Amniotic epithelial cell (primary cell): ENCODE measurements at regions not wholly inside any gene's neighbourhood (a gene's known extent, or its start where the extent isn't known, plus 50 kb on each side); places are given as distances from the start of the nearest gene placed in this dataset.

Experiments used
- DNase-seq: peaks from one replicate; pipeline ENCODE4 v3.0.0-alpha.2; 2010; ENCODE audit warnings: low read depth

DNA sequence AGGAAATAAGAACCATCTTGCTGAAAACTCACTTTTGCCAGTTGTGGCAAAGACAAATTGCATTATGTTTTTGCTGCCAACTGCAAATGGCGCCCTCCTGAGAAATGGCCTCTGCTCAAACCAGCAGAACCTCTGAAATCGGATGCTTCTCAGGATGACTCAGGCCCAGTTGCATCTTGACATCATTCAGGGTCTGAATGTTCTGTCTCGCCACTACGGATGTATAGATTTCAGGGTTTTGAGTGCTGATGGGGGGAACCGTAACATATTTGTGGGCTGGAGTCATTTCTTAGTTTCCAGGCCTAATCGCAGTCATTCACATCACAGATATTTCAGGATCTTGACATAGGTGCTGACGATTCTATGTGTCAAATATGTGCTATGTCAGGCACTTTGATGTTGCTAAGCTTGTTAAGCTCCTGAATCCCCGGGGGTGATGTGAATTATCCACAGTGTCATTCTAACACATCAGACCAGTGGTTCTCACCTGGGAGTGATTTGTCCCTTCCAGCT, 207.1 kb downstream of the NFATC2 start:
- DNase-seq: peak; percentile 99

DNA sequence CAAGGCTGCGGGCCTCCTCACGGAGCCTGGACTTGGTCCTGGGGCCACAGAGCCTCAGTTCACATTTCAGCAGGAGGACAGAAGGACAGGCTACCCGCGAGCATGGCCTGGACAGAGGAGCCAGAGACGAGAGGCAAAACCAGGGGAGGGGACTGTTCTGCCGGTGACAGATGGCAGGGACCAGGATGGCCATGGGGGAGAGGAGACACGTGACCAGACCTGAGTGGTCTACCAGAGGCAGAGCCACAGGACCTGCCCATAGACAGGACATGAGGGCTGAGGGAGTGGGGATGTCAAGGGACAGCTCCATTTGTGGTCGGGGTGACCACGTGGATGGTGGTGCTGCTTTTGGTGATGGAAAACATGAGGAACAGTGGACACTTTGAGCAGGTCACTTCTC, 207.9 kb downstream of the NFATC2 start:
- no peak for DNase-seq

DNA sequence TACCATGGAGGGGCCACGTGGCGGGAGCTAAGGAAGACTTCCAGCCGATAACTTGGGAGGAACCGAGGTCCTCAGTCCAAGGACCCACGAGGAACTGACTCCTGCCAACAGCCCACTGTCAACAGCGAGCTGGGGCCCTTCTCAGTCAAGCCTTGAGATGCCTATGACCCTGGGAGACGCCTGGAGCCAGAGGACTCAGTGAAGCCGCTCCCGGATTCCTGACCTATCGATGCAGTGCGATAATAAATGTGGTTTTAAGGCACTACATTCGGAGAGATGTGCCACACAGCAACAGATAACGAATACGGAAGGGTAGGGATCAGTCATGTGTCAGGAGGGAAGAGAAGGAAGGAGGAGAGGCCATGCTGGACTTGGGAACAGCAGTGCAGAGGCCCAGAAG, 208.5 kb downstream of the NFATC2 start:
- DNase-seq: no peak

DNA sequence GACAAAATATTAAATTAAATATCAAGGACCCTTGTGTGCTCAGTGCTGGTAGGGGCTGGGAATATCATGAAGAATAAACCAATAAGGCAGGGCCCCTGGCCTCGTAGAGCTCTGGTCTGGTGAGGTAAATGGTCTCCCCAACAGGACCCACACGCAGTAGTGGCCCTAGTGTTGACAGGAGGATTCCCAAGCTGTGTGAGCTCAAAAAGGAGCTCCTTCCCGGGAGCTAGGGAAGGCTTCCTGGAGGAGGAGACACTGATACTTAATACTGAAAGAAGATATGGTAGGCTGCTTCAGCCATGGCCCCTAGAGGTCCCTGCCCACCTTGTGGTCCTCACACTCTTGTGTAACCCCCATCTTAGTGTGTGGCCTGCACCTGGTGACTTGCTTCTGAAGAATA, 209.1 kb downstream of the NFATC2 start:
- no peak for DNase-seq

DNA sequence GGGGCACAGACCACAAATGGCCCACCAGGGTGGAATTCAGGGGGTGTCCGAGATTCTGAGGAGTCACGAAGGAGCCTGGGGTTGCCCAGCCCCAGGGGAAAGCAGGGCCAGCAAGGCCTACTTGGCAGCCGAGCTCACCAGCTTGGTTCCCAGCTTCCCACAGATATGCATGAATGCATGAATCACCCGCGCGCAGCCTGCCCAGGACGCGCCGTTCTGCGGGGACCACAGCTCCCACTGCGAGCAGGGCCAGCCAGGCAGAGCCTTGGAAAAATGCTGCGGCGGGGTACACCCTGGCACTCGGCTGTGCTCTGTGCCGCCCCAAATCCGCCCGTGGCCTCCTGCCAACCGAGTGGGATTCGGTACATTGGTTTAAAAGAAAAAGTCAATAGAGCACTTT, 211.0 kb downstream of the NFATC2 start:
- peak; percentile 63 for DNase-seq

DNA sequence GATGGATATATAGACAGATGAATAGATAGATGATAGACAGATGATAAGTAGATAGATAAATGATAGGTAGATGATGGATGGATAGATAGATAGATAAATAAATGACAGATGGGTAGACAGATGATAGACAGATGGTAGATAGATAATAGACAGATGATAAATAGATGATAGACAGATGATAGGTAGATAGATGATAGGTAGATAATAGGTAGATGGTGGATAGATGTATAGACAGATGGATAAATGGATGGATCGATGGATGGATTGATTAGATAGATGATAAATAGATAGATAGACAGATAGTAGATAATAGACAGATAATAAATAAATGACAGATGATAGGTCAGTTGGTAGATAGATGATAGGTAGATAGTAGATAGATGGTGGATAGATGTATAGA, 212.7 kb downstream of the NFATC2 start:
- no peak for DNase-seq

- DNase-seq: peak; percentile 87
Measured at GRCh38 chr20:51327251-51327841, 215.2 kb downstream of the NFATC2 start.

DNA sequence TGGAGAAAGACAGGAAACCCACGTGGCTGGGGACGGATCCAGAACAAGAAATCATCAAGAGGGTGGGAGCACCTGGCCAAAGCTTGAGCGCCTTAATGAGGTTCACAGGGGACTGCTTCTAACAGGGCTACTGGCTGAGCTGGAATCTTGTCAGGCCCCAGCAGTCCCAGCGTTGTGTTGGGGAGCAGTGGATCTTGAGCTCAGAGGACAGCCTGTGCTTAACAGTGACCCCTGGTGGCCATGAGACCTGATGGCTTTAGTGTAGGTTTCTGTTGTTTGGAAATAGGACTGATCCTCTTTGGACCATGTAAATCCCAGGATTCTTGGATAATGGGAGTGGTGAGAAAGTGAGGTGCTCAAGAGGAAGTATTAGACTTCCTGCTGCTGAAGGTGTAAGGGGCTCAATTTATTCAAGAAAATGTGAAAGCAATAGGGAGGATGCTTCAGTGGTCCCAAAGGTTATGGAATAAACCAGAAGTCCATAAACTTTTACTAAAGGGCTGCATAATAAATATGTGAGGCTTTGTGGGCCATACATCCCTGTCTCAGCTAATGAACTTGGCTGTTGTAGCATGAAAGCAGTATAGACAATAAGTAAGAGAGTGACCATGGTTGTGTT, 216.2 kb downstream of the NFATC2 start:
- DNase-seq: peak; percentile 68

GRCh38 chr20:51322164-51322707, 220.3 kb downstream of the NFATC2 start:
- DNase-seq: no peak

GRCh38 chr20:51321343-51322163, 221.0 kb downstream of the NFATC2 start:
- no peak for DNase-seq

- peak; percentile 9 for DNase-seq
Measured at GRCh38 chr20:51319522-51319921, 223.0 kb downstream of the NFATC2 start.

- DNase-seq: no peak
Measured at GRCh38 chr20:51318058-51318949, 224.2 kb downstream of the NFATC2 start.

DNA sequence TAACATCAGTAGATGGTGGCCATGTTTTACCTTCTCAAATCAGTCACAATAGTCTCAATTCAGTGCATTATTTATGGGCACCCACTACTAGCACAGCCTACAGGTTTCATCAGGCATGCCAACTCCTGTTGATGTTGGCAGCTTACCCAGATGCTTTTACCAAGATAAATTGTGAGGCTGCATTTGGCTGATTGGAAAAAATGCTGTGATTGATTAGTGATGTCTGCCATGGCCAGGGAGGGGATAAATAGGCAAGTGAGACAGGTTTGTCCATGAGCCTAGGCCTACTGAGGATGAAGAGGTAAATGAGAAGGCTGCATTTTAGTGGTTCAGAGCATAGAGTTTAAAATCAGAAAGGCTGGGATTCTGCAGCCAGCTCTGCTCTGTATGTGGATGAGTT, 227.1 kb downstream of the NFATC2 start:
- DNase-seq: no peak

DNA sequence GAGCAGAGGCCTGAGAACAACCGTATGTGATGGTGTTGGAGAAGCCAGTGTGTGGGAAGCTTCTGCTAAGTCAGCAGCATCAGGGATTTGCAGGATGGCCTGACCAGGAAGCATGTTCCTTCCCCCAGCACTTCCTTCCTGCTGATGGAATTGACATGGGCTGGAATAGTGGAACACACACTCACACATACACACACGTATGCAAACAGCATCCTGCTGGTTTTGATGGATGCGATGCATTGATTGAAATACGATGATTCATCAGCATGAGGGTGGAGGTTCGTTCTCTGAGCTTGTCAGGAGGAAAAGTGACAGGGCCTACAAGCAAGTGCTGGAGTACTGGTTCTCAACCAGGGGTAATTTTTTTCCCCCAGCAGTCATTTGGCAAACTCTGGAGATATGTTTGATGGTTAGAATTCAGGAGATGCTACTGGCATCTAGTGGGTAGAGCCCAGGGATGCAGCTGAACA, 229.1 kb downstream of the NFATC2 start:
- no peak for DNase-seq

- no peak for DNase-seq
Measured at GRCh38 chr20:51312480-51312783, 230.1 kb downstream of the NFATC2 start.

- DNase-seq: peak; percentile 71
Measured at GRCh38 chr20:51311636-51312479, 230.7 kb downstream of the NFATC2 start.

GRCh38 chr20:51310216-51310615, 232.3 kb downstream of the NFATC2 start:
- peak; percentile 81 for DNase-seq

DNA sequence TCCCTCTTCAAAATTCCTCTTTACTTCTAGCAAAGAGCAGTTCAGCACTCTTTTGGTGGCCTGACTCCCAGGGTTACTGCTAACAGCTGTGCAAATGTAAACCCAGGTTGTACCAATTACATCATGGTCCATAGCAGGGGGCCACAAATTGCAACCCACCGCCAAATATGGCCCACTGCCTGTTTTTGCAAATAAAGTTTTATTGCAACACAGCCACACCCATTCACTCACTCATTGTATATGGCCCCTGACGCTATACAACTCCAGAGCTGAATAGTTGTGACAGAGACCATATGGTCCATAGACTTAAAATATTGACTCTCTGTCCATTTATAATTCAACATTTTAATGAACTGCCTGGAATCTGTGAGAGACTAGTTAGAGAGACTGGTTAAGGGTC, 233.4 kb downstream of the NFATC2 start:
- DNase-seq: no peak

DNA sequence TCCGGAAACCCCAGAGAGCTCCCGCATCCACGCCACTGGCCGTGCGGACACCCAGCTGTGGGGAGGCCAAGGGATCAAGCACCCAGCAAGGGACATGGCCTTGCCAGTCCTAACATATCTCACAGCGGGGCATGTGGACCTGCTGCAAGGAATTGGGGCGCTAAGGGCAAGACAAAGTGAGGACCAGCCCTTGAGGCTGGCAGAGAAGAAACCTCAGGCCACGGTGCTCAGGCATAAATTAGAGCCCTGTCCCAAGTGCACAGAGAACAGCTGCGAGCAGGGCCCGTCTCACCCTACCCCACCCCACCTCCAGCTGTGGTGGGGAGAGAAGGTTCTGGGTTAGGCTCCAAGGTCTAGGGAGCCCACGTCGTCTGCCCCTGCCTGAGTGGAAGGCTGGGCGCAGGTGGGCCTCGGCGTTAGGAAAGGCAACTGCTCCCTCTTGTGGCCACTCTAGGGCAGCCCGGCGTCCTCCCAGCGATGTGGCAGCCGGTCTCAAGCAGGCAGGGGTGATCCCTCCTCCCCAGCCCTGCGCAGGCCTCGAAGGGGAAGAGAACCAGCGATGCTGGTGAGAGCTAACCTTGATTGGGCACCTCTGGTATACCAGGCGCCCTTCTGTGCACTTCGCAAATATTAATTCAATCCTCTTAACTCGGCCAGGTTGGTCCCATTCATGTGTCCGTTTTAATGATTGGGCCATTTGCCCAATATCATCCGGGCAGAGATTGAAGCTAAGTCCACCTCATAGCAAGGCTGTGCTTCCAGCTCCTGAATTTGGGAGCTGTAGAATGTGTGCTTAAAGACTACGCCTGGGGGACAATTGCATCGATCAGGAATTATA, 235.8 kb downstream of the NFATC2 start:
- DNase-seq: peak; percentile 40

DNA sequence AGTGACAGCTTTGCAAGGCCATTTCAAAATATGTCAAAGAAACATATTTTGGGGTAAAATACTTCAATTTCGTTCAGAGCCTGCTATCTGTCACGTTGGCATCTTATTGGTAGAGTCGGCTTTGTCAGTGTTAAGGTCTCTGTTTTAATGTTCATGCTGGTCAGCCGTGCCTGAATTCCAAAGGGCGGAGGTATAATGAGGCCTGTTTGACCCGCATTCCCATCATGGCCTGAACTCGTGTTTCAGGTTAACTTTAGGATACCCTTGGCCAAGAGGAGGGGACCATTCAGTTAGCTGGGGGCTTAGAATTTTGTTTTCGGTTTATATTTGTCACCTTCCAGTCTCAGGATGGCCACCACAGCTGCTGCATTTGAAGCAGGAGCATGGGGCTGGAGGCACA, 236.4 kb downstream of the NFATC2 start:
- no peak for DNase-seq
